ENCODE measurements at regions not wholly inside any gene's neighbourhood (a gene's known extent, or its start where the extent isn't known, plus 50 kb on each side); places are given as distances from the start of the nearest gene placed in this dataset.

GRCh38 chr11:126115127-126115495 is 52.4 kb upstream of the CDON start:
- Histone ChIP-seq H3K9ac (replicated peaks; ENCODE audit: extremely low read depth, insufficient read depth, low read length) (no peak overlapping the region), H3K79me2 (ENCODE audit: control insufficient read depth, insufficient read depth, low read length) (no peaks in the 10 kb centered on the region), H2AFZ (ENCODE audit: low read depth, low read length) (no peak overlapping the region), H3K9me1 (replicated peaks; ENCODE audit: control insufficient read depth, extremely low read depth, insufficient read depth, low read length) (no peaks in the 10 kb centered on the region), H3K27ac (ENCODE audit: insufficient read depth, low read depth, low read length) (no peak overlapping the region), H3K4me2 (ENCODE audit: insufficient read depth, low read length) (no peak overlapping the region), H3K27me3 (ENCODE audit: control insufficient read depth in 2 of 2, insufficient read depth in 2 of 2, low read length in 2 of 2) (no peaks in the 10 kb centered on the region), H3K36me3 (ENCODE audit: control insufficient read depth in 2 of 2, extremely low read depth in 1 of 2, insufficient read depth in 2 of 2, low read length in 2 of 2) (no peaks in the 10 kb centered on the region), H4K20me1 (replicated peaks; ENCODE audit: control insufficient read depth, extremely low read depth, insufficient read depth, low read length) (no peaks in the 10 kb centered on the region), H3K4me3 (replicated peaks in 1 of 3; ENCODE audit: insufficient read depth in 1 of 3, low read depth in 1 of 3, low read length in 3 of 3) (no peak overlapping the region), H3K9me3 (replicated peaks; ENCODE audit: control insufficient read depth, insufficient read depth, low read length) (no peaks in the 10 kb centered on the region), H3K4me1 (ENCODE audit: control insufficient read depth, extremely low read depth, insufficient read depth, low read length) (no peaks in the 10 kb centered on the region)
- dilution Hi-C loops (cut with MboI; ENCODE audit: extremely low pct_ligation_motif_present, low sequenced_read_pairs): no loop called here
- ChIA-PET CTCF (interaction anchor here (0.6 to 2.3 kb wide), 3 partner anchors 33 to 102 kb away, joined by 3 to 11 read pairs (median 4); no protein-coding TSS in a partner anchor), POLR2A (no interaction called here)
- DNase-seq (ENCODE audit: low read depth, low spot score) (peak; percentile 72), FAIRE-seq (no peak)
- no peak for TF ChIP-seq POLR2A (IDR thresholded peaks at IDR 0.05; ENCODE audit: low read depth, low read length)
- TF ChIP-seq FOS (IDR thresholded peaks at IDR 0.05; ENCODE audit: borderline replicate concordance, insufficient read depth, low read length): no peak
- TF ChIP-seq MAX (IDR thresholded peaks at IDR 0.05; ENCODE audit: insufficient read depth, insufficient read length): no peak
- TF ChIP-seq GATA2 (IDR thresholded peaks at IDR 0.05; ENCODE audit: insufficient read depth, insufficient read length, low read depth, low read length): no peak
- no peak for TF ChIP-seq POLR2AphosphoS5 (IDR thresholded peaks at IDR 0.05; ENCODE audit: insufficient read depth, low read depth, low read length)
- no peak for TF ChIP-seq JUN (IDR thresholded peaks at IDR 0.05; ENCODE audit: borderline replicate concordance, insufficient read depth, insufficient read length, low read depth)
- no peak for TF ChIP-seq CTCF (IDR thresholded peaks at IDR 0.05; ENCODE audit: extremely low read depth in 1 of 2, insufficient read depth in 1 of 2, low read depth in 1 of 2, low read length in 2 of 2)
- TF ChIP-seq MYC (IDR thresholded peaks at IDR 0.05; ENCODE audit: low read depth, low read length): no peak
- no peak for TF ChIP-seq EZH2 (IDR thresholded peaks at IDR 0.05; ENCODE audit: borderline replicate concordance, low read depth, low read length, severe bottlenecking)
- intact Hi-C loops (cut with micrococcal nuclease): no loop called here
- no TSS peak for BruUV-seq (replicated peaks)
